GF-D8 (cell line): ENCODE measurements at regions not wholly inside any gene's neighbourhood (a gene's known extent, or its start where the extent isn't known, plus 50 kb on each side); places are given as distances from the start of the nearest gene placed in this dataset.

Experiments
- DNase-seq: peaks from one replicate; lab custom pipeline; 2025; lab: John Stamatoyannopoulos, UW

GRCh38 chr4:184528713-184529112 lies 54.4 kb upstream of the IRF2 start:
- DNase-seq, result no peak

GRCh38 chr4:184528051-184528450 lies 53.7 kb upstream of the IRF2 start:
- DNase-seq, result no peak

DNA sequence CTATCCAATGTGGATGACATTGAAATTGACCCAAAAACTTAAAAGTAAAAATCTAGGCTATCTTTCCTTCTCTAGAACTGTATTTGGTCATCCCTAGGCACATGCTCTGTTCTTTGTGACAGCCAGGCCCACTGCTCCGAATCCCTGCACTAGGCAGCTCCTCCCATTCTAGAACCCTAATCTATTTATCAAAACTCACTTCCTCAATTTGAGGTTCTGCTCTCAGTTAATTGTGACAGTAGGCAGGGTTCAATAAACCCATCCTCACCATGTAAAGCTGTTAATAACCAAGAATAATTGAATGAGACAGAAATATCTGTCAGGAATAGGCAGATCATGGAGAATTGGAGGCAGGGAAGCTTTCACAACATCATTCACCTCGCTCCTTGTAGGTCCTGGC lies 51.9 kb upstream of the IRF2 start:
- DNase-seq, result no peak
